ENCODE measurements at regions not wholly inside any gene's neighbourhood (a gene's known extent, or its start where the extent isn't known, plus 50 kb on each side); places are given as distances from the start of the nearest gene placed in this dataset.

GRCh38 chr1:110788673-110789072 lies 84.3 kb upstream of the CD53 start:
- no peak overlapping the region for H3K27ac Mint-ChIP-seq (ENCODE audit: low read depth, unreplicated experiment)
- intact Hi-C loops (cut with micrococcal nuclease): no loop called here
- H3K9me3 Mint-ChIP-seq (ENCODE audit: unreplicated experiment): no peaks in the 10 kb centered on the region
- peaks cover 38% of the 10 kb centered on the region for H3K27me3 Mint-ChIP-seq (ENCODE audit: insufficient read depth, unreplicated experiment)
- ChIA-PET CTCF (interaction anchor here (1.1 to 9.4 kb wide), 2 partner anchors 9 to 22 kb away, joined by 5 to 107 read pairs; no protein-coding TSS in a partner anchor), POLR2A (no interaction called here)
- H3K4me3 Mint-ChIP-seq (ENCODE audit: unreplicated experiment): no peak overlapping the region
- no TSS peak for BruUV-seq (replicated peaks)
- no peak for DNase-seq (ENCODE audit: unreplicated experiment)
- no peaks in the 10 kb centered on the region for H3K36me3 Mint-ChIP-seq (ENCODE audit: insufficient read depth, unreplicated experiment)
- no peak for TF ChIP-seq CTCF (IDR thresholded peaks at IDR 0.05; ENCODE audit: unreplicated experiment)
- H3K4me1 Mint-ChIP-seq (ENCODE audit: insufficient read depth, unreplicated experiment): no peaks in the 10 kb centered on the region

- Mint-ChIP-seq H3K36me3 (ENCODE audit: insufficient read depth, unreplicated experiment) (no peaks in the 10 kb centered on the region), H3K4me1 (ENCODE audit: insufficient read depth, unreplicated experiment) (no peaks in the 10 kb centered on the region), H3K9me3 (ENCODE audit: unreplicated experiment) (no peaks in the 10 kb centered on the region), H3K27me3 (ENCODE audit: insufficient read depth, unreplicated experiment) (peaks cover 28% of the 10 kb centered on the region), H3K27ac (ENCODE audit: low read depth, unreplicated experiment) (no peak overlapping the region), H3K4me3 (ENCODE audit: unreplicated experiment) (no peak overlapping the region)
- CTCF ChIA-PET: interaction anchor here (0.5 to 9.4 kb wide), 15 partner anchors 7 to 293 kb away, joined by 3 to 107 read pairs (median 3); no protein-coding TSS in a partner anchor
- no TSS peak for BruUV-seq (replicated peaks)
- DNase-seq (ENCODE audit: unreplicated experiment): no peak
- POLR2A ChIA-PET: interaction anchor here (0.6 to 1.0 kb wide), 2 partner anchors 29 to 142 kb away, joined by 3 read pairs; no protein-coding TSS in a partner anchor
- intact Hi-C loops (cut with micrococcal nuclease): no loop called here
- TF ChIP-seq CTCF (IDR thresholded peaks at IDR 0.05; ENCODE audit: unreplicated experiment): no peak
Measured at GRCh38 chr1:110787328-110788071, 85.4 kb upstream of the CD53 start.

- intact Hi-C loops (cut with micrococcal nuclease): no loop called here
- BruUV-seq (replicated peaks): no TSS peak
Measured at GRCh38 chr1:110786802-110787327, 86.1 kb upstream of the CD53 start.

More at GRCh38 chr1:110786802-110787327, 86.1 kb upstream of the CD53 start:
- ChIA-PET CTCF (interaction anchor here (0.5 to 9.4 kb wide), 14 partner anchors 13 to 1223 kb away, joined by 3 to 107 read pairs (median 3); no protein-coding TSS in a partner anchor), POLR2A (interaction anchor here (0.6 to 1.0 kb wide), 2 partner anchors 30 to 142 kb away, joined by 3 read pairs; no protein-coding TSS in a partner anchor)
- Mint-ChIP-seq H3K4me3 (ENCODE audit: unreplicated experiment) (no peak overlapping the region), H3K27ac (ENCODE audit: low read depth, unreplicated experiment) (no peak overlapping the region), H3K27me3 (ENCODE audit: insufficient read depth, unreplicated experiment) (peaks cover 22% of the 10 kb centered on the region), H3K9me3 (ENCODE audit: unreplicated experiment) (no peaks in the 10 kb centered on the region), H3K4me1 (ENCODE audit: insufficient read depth, unreplicated experiment) (no peaks in the 10 kb centered on the region), H3K36me3 (ENCODE audit: insufficient read depth, unreplicated experiment) (no peaks in the 10 kb centered on the region)
- TF ChIP-seq CTCF (IDR thresholded peaks at IDR 0.05; ENCODE audit: unreplicated experiment): no peak
- no peak for DNase-seq (ENCODE audit: unreplicated experiment)

Data from MCF 10A (cell line).